Psoas muscle (tissue), 7 donors: ENCODE measurements at regions not wholly inside any gene's neighbourhood (a gene's known extent, or its start where the extent isn't known, plus 50 kb on each side); places are given as distances from the start of the nearest gene placed in this dataset.

ENCODE experiments used
- ATAC-seq, 4 donors: fragments of 200-7000 bp; cut with Tn5 transposase; one replicate each; pipeline ENCODE4 v1.9.1; 2020; ENCODE audit warnings: moderate library complexity in 3 of 4, mild to moderate bottlenecking in 2 of 4
- DNase-seq, 2 donors: peaks; one replicate each; pipeline ENCODE4 v3.0.0-alpha.2; 2020
- H3K27ac ChIP-seq: fragments of 200-600 bp; one replicate; pipeline ENCODE4 v1.8.0; 2022
- H3K27me3 ChIP-seq, 3 donors: fragments of 200-600 bp in 1 of 3; one replicate each; pipeline versions ENCODE4 v1.6.1 to v1.8.0; 2013 to 2022; ENCODE audit warnings: low read length in 2 of 3, mild to moderate bottlenecking in 2 of 3, moderate library complexity in 1 of 3; ENCODE audit not compliant: insufficient read depth in 3 of 3
- H3K36me3 ChIP-seq, 2 donors: fragments of 200-600 bp in 1 of 2; one replicate each; pipeline versions ENCODE4 v1.6.1 to v1.8.0; 2013 to 2022; ENCODE audit warnings: low read depth in 1 of 2, mild to moderate bottlenecking in 1 of 2, moderate library complexity in 1 of 2; ENCODE audit not compliant: insufficient read depth in 1 of 2
- H3K4me1 ChIP-seq: fragments of 200-600 bp; one replicate; pipeline ENCODE4 v1.8.0; 2022
- H3K4me3 ChIP-seq: fragments of 200-600 bp; one replicate; pipeline ENCODE4 v1.8.0; 2022; ENCODE audit warnings: mild to moderate bottlenecking
- H3K9me3 ChIP-seq: fragments of 200-600 bp; one replicate; pipeline ENCODE4 v1.8.0; 2022
- CTCF ChIP-seq: fragments of 200-600 bp; IDR thresholded peaks from one replicate; pipeline ENCODE4 v1.8.0; 2022; ENCODE audit warnings: antibody characterized with exemption
- WGBS, 3 donors: extraction: QIAGEN DNeasy Blood & Tissue Kit; methylation state at CpG; one replicate each; pipeline versions ENCODE4 v1.1.6 to v1.1.7; 2013; 5-methylcytosine and 5-hydroxymethylcytosine counted together
- intact Hi-C, 2 donors: fragments of 100-400 bp; cut with DNase I; formaldehyde crosslinking; loops; one replicate each; pipeline versions ENCODE4 v1.11.0 to v1.14.2; 2022
- donor health status: healthy with polysubstance abuse.
- donor health status: DM: no; HTN: no; CAD: no; lungs with moderate emphysema.
- donor health status: Bipolar disorder and iron deficiency.
- donor health status: healthy.
- donor health status: DM: yes; HTN: yes; CAD: no.
- donor health status: DM: no; HTN: no; CAD: no.
- donor health status: DM: yes; HTN: yes; CAD: no.

GRCh38 chr12:24411948-24412347 lies 462.5 kb upstream of the SOX5 start:
- TF ChIP-seq CTCF, result no peak
- 97 to 99% (median 98%) methylated on average over 8 of the region's 8 CpGs for WGBS, 3 donors
- DNase-seq (no peak), ATAC-seq (no peak)
- no peak overlapping the region for H3K27ac ChIP-seq
- H3K4me3 ChIP-seq, result no peak overlapping the region
- H3K9me3 ChIP-seq, result no peaks in the 10 kb centered on the region
- H3K4me1 ChIP-seq, result no peaks in the 10 kb centered on the region
- intact Hi-C loops, result no loop called here
- no peaks in the 10 kb centered on the region for H3K36me3 ChIP-seq
- H3K27me3 ChIP-seq, result no peaks in the 10 kb centered on the region

GRCh38 chr12:24409868-24410267 lies 460.4 kb upstream of the SOX5 start:
- DNase-seq (no peak), ATAC-seq (no peak)
- Histone ChIP-seq H3K27me3 (no peaks in the 10 kb centered on the region), H3K36me3 (no peaks in the 10 kb centered on the region), H3K4me3 (no peak overlapping the region), H3K9me3 (no peaks in the 10 kb centered on the region), H3K27ac (no peak overlapping the region), H3K4me1 (no peaks in the 10 kb centered on the region)
- TF ChIP-seq CTCF, result no peak
- intact Hi-C loops, result no loop called here
- WGBS, 3 donors, result 79 to 84% (median 83%) methylated on average over 5 of the region's 5 CpGs

- no peak for ATAC-seq
- WGBS, 3 donors, result 84 to 90% (median 85%) methylated on average over 5 of the region's 5 CpGs
- Histone ChIP-seq H3K4me3 (no peak overlapping the region), H3K27me3 (no peaks in the 10 kb centered on the region), H3K36me3 (no peaks in the 10 kb centered on the region), H3K4me1 (no peaks in the 10 kb centered on the region), H3K27ac (no peak overlapping the region), H3K9me3 (no peaks in the 10 kb centered on the region)
- DNase-seq, result no peak
- intact Hi-C loops, result no loop called here
- no peak for TF ChIP-seq CTCF
These were observed 458.8 kb upstream of the SOX5 start for GRCh38 chr12:24408305-24408704.

- DNase-seq, result no peak
- Histone ChIP-seq H3K4me1 (no peaks in the 10 kb centered on the region), H3K36me3 (no peaks in the 10 kb centered on the region), H3K27ac (no peak overlapping the region), H3K9me3 (no peaks in the 10 kb centered on the region), H3K27me3 (no peaks in the 10 kb centered on the region), H3K4me3 (no peak overlapping the region)
- TF ChIP-seq CTCF, result no peak
- ATAC-seq, result no peak
- WGBS, 3 donors, result 77 to 79% (median 78%) methylated on average over 7 of the region's 7 CpGs
- intact Hi-C loops, result no loop called here
These were observed 458.4 kb upstream of the SOX5 start for GRCh38 chr12:24407884-24408283.

- no peak overlapping the region for H3K27ac ChIP-seq
- DNase-seq (no peak), ATAC-seq (no peak)
- H3K27me3 ChIP-seq, result no peaks in the 10 kb centered on the region
- H3K4me1 ChIP-seq, result no peaks in the 10 kb centered on the region
- no peaks in the 10 kb centered on the region for H3K9me3 ChIP-seq
- H3K36me3 ChIP-seq, result no peaks in the 10 kb centered on the region
- WGBS, 3 donors, result 79 to 89% (median 81%) methylated on average over 6 of the region's 6 CpGs
- no peak for TF ChIP-seq CTCF
- H3K4me3 ChIP-seq, result no peak overlapping the region
- intact Hi-C loops, result no loop called here
These were observed 454.8 kb upstream of the SOX5 start for GRCh38 chr12:24404086-24404815.
